ENCODE measurements at regions not wholly inside any gene's neighbourhood (a gene's known extent, or its start where the extent isn't known, plus 50 kb on each side); places are given as distances from the start of the nearest gene placed in this dataset.

DNA sequence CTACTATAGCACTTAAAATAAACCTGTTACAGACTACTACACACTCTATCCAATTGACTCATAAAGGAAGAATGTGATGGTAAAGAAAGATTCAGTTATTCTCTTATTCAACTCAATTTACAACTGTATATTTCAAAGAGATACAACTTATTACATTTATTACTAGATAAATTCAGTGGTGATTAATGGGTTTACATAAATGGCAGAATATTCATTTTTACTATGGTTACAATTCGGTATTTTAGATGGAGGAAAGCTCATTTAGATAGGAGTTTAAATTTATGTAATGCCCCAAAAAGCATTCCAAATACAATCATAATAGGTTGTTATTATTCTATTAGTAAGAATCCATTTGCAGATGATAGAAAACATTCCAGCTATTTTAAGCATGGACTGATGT is 439.1 kb upstream of the OPRM1 start:
- intact Hi-C loops (cut with DNase I): no loop called here
- ATAC-seq: no peak
- no peak for DNase-seq (ENCODE audit: missing footprints)

DNA sequence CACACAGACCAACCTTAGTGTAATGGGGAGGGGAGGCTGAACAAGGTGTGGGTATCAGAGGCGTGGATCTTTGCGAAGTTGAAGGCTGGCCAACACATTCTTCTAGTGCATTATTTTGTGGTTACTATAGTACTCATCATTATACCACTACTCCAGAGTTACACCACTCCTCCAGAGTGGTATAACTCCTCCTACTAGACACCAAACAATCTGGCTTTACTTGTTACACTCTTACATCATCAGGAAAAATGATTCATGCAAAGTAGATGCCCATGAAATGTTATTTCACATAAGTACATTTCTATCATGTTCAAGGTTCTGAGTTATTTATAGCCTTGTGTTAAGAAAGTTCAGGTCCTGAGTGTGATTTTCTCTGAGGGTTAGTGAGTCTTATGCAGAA is 443.1 kb upstream of the OPRM1 start:
- DNase-seq (ENCODE audit: missing footprints): no peak
- intact Hi-C loops (cut with DNase I): no loop called here
- no peak for ATAC-seq

DNA sequence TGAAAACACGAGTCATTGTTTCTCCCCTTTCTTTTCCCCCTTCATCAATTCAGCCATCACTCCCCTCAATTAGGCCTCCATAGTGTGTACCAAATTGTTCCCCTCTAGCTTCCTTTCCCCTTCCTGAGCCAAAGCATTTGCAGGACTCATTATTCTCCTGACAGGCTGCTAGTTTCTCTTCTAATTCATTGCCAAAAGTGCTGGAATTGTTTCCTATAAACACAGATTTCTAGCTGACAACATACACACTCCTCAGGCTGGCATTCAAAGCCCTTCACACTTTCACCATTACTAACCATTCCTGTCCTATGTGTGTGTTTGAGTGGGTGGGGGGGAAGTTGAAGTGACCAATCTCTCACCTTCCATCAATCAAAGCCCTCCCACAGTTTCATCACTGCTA is 444.2 kb upstream of the OPRM1 start:
- DNase-seq (ENCODE audit: missing footprints) (no peak), ATAC-seq (no peak)
- intact Hi-C loops (cut with DNase I): no loop called here

- intact Hi-C loops (cut with DNase I): no loop called here
- DNase-seq (ENCODE audit: missing footprints) (no peak), ATAC-seq (no peak)
These were observed 447.9 kb upstream of the OPRM1 start for GRCh38 chr6:153591159-153591558.

DNA sequence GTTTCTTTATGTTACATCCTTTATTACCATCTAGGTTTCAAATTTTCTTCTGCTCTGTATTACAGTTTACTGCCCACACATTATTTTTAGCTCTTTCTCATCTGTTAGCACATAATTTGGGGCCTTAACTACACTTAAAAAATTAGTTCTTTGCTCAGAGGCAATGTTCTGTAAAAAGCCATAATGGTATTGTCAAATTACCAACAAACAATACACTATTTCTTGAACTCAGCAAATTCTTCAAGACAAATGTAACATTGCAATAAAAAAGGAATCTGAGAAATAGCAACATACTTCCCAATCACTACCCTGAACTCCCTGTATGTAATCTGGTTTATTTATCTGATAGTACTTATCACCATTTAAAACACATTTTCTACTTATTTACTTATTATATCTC is 448.6 kb upstream of the OPRM1 start:
- DNase-seq (ENCODE audit: missing footprints): no peak
- intact Hi-C loops (cut with DNase I): no loop called here
- ATAC-seq: no peak

GRCh38 chr6:153588330-153588729 is 450.7 kb upstream of the OPRM1 start:
- DNase-seq (ENCODE audit: missing footprints): no peak
- no peak for ATAC-seq
- intact Hi-C loops (cut with DNase I): no loop called here

- ATAC-seq (no peak), DNase-seq (ENCODE audit: missing footprints) (no peak)
- intact Hi-C loops (cut with DNase I): no loop called here
These were observed 452.6 kb upstream of the RGS17 start for GRCh38 chr6:153583685-153584084.

DNA sequence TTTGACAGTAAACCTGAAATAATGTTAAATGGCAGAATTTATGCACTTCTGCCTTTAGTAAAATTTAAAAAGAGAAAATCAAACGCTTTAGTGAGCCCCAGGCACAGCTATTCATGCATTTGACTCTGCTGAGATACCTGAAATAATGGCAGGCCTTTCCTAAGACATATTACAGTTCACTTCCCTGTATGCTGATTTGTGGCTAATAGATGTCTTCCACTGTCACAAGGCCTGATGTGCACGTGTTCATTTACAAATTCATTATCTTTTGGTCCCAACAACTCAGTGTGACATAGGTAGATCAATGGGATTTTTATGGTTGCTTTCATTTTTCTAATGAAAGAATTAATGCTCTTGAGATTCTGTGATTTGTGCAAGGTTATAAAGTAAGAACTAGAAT is 449.7 kb upstream of the RGS17 start:
- intact Hi-C loops (cut with DNase I): no loop called here
- ATAC-seq (no peak), DNase-seq (ENCODE audit: missing footprints) (no peak)

- ATAC-seq (no peak), DNase-seq (ENCODE audit: missing footprints) (no peak)
- intact Hi-C loops (cut with DNase I): no loop called here
These were observed 444.4 kb upstream of the RGS17 start for GRCh38 chr6:153575528-153575927.

GRCh38 chr6:153574231-153574630 is 443.1 kb upstream of the RGS17 start:
- DNase-seq (ENCODE audit: missing footprints) (no peak), ATAC-seq (no peak)
- intact Hi-C loops (cut with DNase I): no loop called here

DNA sequence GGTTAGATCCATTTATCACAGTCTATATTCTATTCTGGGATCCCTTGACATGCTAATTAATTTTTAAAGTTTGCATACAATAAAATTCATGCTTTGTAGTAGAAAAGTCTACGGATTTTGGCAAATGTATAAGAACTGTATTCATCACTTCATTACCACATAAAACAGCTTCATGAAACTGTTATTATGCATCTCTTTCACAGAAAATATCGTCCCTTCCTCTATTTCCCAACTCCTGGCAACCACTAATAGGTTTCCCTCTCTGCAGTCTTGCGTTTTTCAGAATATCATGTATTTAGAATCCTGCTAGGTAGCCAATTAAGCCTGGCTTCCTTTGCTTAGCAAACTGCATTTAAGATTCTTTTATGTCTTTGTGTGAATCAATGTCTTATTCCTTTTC is 441.3 kb upstream of the RGS17 start:
- DNase-seq (ENCODE audit: missing footprints) (no peak), ATAC-seq (no peak)
- intact Hi-C loops (cut with DNase I): no loop called here

- DNase-seq (ENCODE audit: missing footprints): no peak
- no peak for ATAC-seq
- intact Hi-C loops (cut with DNase I): no loop called here
These were observed 437.5 kb upstream of the RGS17 start for GRCh38 chr6:153568628-153569027.

DNA sequence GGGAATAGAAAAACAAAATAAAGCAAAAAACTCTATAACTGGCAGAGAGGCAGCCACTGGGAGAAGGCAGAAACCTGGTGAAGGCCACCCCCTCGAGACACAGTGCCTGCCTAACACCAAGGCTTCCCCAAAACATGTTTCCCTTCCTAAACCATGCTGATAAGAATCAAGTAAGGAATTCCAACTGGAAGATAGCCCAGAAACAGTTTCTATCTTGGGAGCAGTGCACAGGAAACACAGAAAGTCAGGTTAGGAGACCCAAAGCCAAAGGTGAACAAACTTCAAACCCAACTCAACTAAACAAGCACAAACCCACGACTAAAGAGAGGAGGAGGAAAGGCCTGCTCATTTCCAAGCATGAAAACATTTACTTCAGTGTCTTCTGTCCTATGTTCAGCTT is 433.7 kb upstream of the RGS17 start:
- DNase-seq (ENCODE audit: missing footprints) (no peak), ATAC-seq (no peak)
- intact Hi-C loops (cut with DNase I): no loop called here

DNA sequence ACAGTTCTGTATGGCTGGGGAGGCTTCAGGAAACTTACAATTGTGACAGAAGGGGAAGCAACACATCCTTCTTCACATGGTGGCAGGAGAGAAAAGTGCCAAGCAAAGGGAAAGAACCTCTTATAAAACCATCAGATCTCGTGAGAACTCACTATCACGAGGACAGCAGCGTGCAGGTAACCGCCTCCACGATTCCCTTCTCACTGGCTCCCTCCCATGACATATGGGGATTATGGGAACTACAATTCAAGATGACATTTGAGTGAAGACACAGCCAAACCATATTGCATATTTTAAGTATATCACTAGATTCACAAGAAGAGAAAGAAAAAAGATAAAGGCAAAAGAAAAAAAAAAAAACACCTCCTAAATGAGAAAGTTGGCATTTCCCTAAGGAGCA is 431.9 kb upstream of the RGS17 start:
- intact Hi-C loops (cut with DNase I): no loop called here
- no peak for ATAC-seq
- no peak for DNase-seq (ENCODE audit: missing footprints)

GRCh38 chr6:153553627-153554026 is 422.5 kb upstream of the RGS17 start:
- no peak for ATAC-seq

DNA sequence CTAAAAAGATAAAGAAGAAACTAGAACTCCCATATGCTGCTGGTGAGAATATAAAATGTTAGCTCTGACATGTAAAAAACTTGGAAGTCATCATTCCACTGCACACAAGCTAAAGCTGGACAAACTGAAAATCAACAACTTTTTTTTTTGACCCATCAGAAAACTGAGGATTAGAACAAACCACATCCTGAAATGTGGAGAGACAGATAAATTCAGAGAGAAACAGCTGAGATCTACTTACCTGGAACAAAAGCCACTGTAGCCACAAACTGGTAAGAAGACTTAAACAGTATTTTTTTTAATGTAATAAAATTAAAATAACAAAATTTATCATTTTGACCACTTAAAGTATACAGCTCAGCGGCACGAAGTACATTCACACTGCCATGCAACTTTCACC is 408.5 kb upstream of the RGS17 start:
- ATAC-seq: no peak
- intact Hi-C loops (cut with DNase I): no loop called here

More at GRCh38 chr6:153553627-153554026, 422.5 kb upstream of the RGS17 start:
- no peak for DNase-seq (ENCODE audit: missing footprints)
- intact Hi-C loops (cut with DNase I): no loop called here

DNA sequence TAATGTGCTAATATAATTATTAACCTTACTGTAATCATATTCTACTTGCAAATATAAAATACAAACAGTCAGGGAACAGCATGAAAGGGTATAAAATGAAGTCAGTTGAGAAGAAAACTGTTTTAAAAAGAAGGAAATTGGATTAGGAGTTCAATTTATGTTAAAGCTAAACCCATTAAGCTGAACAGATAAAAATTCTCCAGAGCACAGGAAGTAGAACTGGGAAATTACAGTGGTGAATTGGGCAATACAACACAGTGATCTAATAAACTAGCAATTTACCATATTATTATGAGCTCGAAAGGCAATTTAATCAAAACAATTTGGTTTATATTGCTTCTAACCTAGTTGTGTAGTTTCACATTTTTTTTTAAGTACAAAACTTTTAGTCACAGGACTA is 407.4 kb upstream of the RGS17 start:
- no peak for ATAC-seq
- DNase-seq (ENCODE audit: missing footprints): no peak
- intact Hi-C loops (cut with DNase I): no loop called here

More for the DNA sequence above, 408.5 kb upstream of the RGS17 start:
- DNase-seq (ENCODE audit: missing footprints): no peak

- intact Hi-C loops (cut with DNase I): no loop called here
- DNase-seq (ENCODE audit: missing footprints): no peak
- no peak for ATAC-seq
These were observed 406.3 kb upstream of the RGS17 start for GRCh38 chr6:153537422-153537821.

DNA sequence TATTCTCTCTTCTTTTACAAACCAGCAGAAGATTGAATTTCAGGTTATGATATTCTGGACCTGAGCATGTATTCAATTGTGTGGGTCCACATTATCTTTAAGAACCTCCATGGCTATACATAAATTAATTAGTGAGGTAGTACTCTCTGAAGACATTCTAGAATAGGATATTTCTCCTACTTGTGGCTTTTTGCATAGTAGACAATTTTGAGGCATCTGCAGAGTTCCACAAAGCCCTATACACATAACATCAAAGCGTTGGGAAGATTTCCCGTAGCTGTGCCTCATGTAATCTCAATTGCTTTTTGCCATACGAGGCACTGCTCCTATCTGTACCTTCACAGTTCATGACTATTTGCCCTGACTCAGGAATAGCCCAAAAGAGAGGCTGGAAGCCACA is 395.4 kb upstream of the RGS17 start:
- intact Hi-C loops (cut with DNase I): no loop called here
- ATAC-seq (no peak), DNase-seq (ENCODE audit: missing footprints) (no peak)

DNA sequence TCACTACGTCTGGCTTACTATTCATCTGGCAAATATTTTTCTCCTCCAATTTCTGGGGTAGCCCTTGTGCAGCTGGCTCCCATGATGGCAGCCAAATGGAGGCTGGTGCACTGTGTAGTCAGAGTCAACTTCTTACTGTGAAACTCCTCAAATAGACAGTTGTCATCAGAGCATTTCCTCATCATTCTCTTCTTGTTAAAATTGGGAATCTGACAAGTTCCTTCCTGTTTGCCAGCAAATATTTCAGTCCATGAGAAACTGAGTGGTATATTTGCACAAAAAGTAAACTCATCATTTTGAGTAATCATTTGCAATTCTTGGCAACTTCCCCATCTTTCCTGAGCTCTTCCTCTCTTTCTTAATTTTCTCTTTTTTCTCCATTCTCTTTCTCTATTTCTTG is 394.9 kb upstream of the RGS17 start:
- intact Hi-C loops (cut with DNase I): no loop called here
- DNase-seq (ENCODE audit: missing footprints) (no peak), ATAC-seq (no peak)

DNA sequence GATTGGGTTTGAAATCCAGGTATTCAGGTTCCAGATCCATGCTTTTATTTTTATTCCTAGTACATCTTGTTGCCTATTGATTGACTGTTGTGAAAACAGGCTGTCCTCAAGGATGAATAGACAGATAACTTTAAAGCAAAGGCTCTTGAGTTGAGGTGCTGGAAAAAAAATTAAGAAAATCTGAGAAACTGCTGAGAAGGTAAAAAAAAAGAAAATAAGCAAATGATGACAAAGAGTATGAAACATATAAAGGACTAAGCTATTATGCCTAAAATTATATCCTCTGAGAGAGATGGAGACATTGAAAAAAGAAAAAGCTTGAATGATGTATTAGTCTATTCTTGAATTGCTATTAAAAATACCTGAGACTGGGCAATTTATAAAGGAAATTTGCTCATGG is 392.3 kb upstream of the RGS17 start:
- intact Hi-C loops (cut with DNase I): no loop called here
- no peak for ATAC-seq

More for the DNA sequence above, 392.3 kb upstream of the RGS17 start:
- no peak for DNase-seq (ENCODE audit: missing footprints)

Measured in Right ventricle myocardium inferior (tissue), 1 donor.